ENCODE measurements at regions not wholly inside any gene's neighbourhood (a gene's known extent, or its start where the extent isn't known, plus 50 kb on each side); places are given as distances from the start of the nearest gene placed in this dataset.

- TF ChIP-seq EZH2 (IDR thresholded peaks at IDR 0.05) (no peak), CTCF (IDR thresholded peaks at IDR 0.05) (no peak), EZH2phosphoT487 (IDR thresholded peaks at IDR 0.05) (no peak)
These were observed 593.7 kb downstream of the SEMA5A start for GRCh38 chr5:8952147-8952546.
